Immature natural killer cell (primary cell): ENCODE measurements at regions not wholly inside any gene's neighbourhood (a gene's known extent, or its start where the extent isn't known, plus 50 kb on each side); places are given as distances from the start of the nearest gene placed in this dataset.
"Not testable (repeated sequence)": the region's sequence is repeated elsewhere in the genome, so short reads cannot be mapped to it uniquely, and the experiment has no call there.

Experiments
- DNase-seq, 3 donors: peaks; one replicate each; pipeline ENCODE4 v3.0.0; 2022; ENCODE audit warnings: mixed read lengths in 1 of 3
- H3K27ac Mint-ChIP-seq, 6 donors: one replicate each; pipeline ENCODE4 v1.8.0; 2020; ENCODE audit warnings: mixed read lengths in 6 of 6, mild to moderate bottlenecking in 5 of 6, inconsistent platforms in 4 of 6, moderate library complexity in 3 of 6
- H3K27me3 Mint-ChIP-seq, 3 donors: one replicate each; pipeline ENCODE4 v1.8.0; 2020 to 2021; ENCODE audit warnings: low read depth in 3 of 3, mild to moderate bottlenecking in 3 of 3, mixed read lengths in 3 of 3, moderate library complexity in 3 of 3, inconsistent platforms in 1 of 3
- H3K36me3 Mint-ChIP-seq, 3 donors: one replicate each; pipeline ENCODE4 v1.8.0; 2020; ENCODE audit warnings: mixed read lengths in 3 of 3, inconsistent platforms in 2 of 3, mild to moderate bottlenecking in 2 of 3
- H3K4me1 Mint-ChIP-seq, 2 donors: one replicate each; pipeline ENCODE4 v1.8.0; 2020; ENCODE audit warnings: inconsistent platforms in 2 of 2, mild to moderate bottlenecking in 2 of 2, mixed read lengths in 2 of 2, moderate library complexity in 1 of 2
- H3K4me3 Mint-ChIP-seq, 5 donors: one replicate each; pipeline ENCODE4 v1.8.0; 2020; ENCODE audit warnings: mild to moderate bottlenecking in 5 of 5, mixed read lengths in 5 of 5, inconsistent platforms in 3 of 5, moderate library complexity in 3 of 5
- H3K9me3 Mint-ChIP-seq, 6 donors: one replicate each; pipeline ENCODE4 v1.8.0; 2020; ENCODE audit warnings: mild to moderate bottlenecking in 6 of 6, mixed read lengths in 6 of 6, inconsistent platforms in 4 of 6, moderate library complexity in 3 of 6

- H3K27me3 Mint-ChIP-seq, result peaks cover 0 to 4% (median 2%) of the 10 kb centered on the region in 3 donors
- H3K9me3 Mint-ChIP-seq, result peaks cover 0 to 12% (median 4%) of the 10 kb centered on the region in 6 donors
- H3K4me1 Mint-ChIP-seq, result no peaks in the 10 kb centered on the region
- no peak overlapping the region for H3K27ac Mint-ChIP-seq
- H3K4me3 Mint-ChIP-seq, result no peak overlapping the region
- DNase-seq, result no peak
- H3K36me3 Mint-ChIP-seq, result no peaks in the 10 kb centered on the region
These were observed 298.4 kb downstream of the INHBA start for GRCh38 chr7:41404375-41405074.

- Mint-ChIP-seq H3K27me3 (peaks cover 0 to 4% (median 2%) of the 10 kb centered on the region in 3 donors), H3K4me3 (no peak overlapping the region), H3K9me3 (peaks cover 2 to 17% (median 7%) of the 10 kb centered on the region in 6 donors), H3K4me1 (no peaks in the 10 kb centered on the region), H3K27ac (no peak overlapping the region), H3K36me3 (peaks cover 0 to 3% (median 0%) of the 10 kb centered on the region in 3 donors)
- DNase-seq, result no peak
These were observed 299.6 kb downstream of the INHBA start for GRCh38 chr7:41403291-41403690.

- peaks cover 0 to 6% (median 0%) of the 10 kb centered on the region in 3 donors for H3K36me3 Mint-ChIP-seq
- H3K27me3 Mint-ChIP-seq, result peaks cover 0 to 5% (median 2%) of the 10 kb centered on the region in 3 donors
- no peaks in the 10 kb centered on the region for H3K4me1 Mint-ChIP-seq
- DNase-seq, result no peak
- no peak overlapping the region for H3K27ac Mint-ChIP-seq
- peaks cover 7 to 20% (median 10%) of the 10 kb centered on the region in 6 donors for H3K9me3 Mint-ChIP-seq
- H3K4me3 Mint-ChIP-seq, result no peak overlapping the region
These were observed 301.1 kb downstream of the INHBA start for GRCh38 chr7:41401833-41402232.

GRCh38 chr7:41399171-41399570, 303.7 kb downstream of the INHBA start:
- no peak for DNase-seq
- H3K9me3 Mint-ChIP-seq, result peaks cover 4 to 25% (median 12%) of the 10 kb centered on the region in 6 donors
- no peak overlapping the region for H3K27ac Mint-ChIP-seq
- peaks cover 0 to 5% (median 0%) of the 10 kb centered on the region in 3 donors for H3K27me3 Mint-ChIP-seq
- no peak overlapping the region for H3K4me3 Mint-ChIP-seq
- no peaks in the 10 kb centered on the region for H3K4me1 Mint-ChIP-seq
- H3K36me3 Mint-ChIP-seq, result peaks cover 0 to 6% (median 0%) of the 10 kb centered on the region in 3 donors

GRCh38 chr7:41391818-41392217, 311.1 kb downstream of the INHBA start:
- no peaks in the 10 kb centered on the region for H3K36me3 Mint-ChIP-seq
- DNase-seq, result no peak
- H3K27me3 Mint-ChIP-seq, result no peaks in the 10 kb centered on the region
- no peaks in the 10 kb centered on the region for H3K4me1 Mint-ChIP-seq
- no peak overlapping the region for H3K27ac Mint-ChIP-seq
- H3K4me3 Mint-ChIP-seq, result no peak overlapping the region
- H3K9me3 Mint-ChIP-seq, result peaks cover 2 to 18% (median 8%) of the 10 kb centered on the region in 6 donors

- peaks cover 1 to 19% (median 6%) of the 10 kb centered on the region in 6 donors for H3K9me3 Mint-ChIP-seq
- H3K27me3 Mint-ChIP-seq, H3K27ac Mint-ChIP-seq, H3K4me1 Mint-ChIP-seq, H3K4me3 Mint-ChIP-seq, DNase-seq, H3K36me3 Mint-ChIP-seq: not testable (repeated sequence)
These were observed 314.0 kb downstream of the INHBA start for GRCh38 chr7:41388933-41389332.

- Mint-ChIP-seq H3K27me3 (peaks cover 0 to 2% (median 0%) of the 10 kb centered on the region in 3 donors), H3K4me3 (no peak overlapping the region), H3K9me3 (peaks cover 1 to 18% (median 6%) of the 10 kb centered on the region in 6 donors), H3K27ac (no peak overlapping the region), H3K36me3 (no peaks in the 10 kb centered on the region), H3K4me1 (no peaks in the 10 kb centered on the region)
- no peak for DNase-seq
These were observed 316.9 kb downstream of the INHBA start for GRCh38 chr7:41385996-41386395.

- Mint-ChIP-seq H3K4me1 (no peaks in the 10 kb centered on the region), H3K27me3 (peaks cover 0 to 2% (median 0%) of the 10 kb centered on the region in 3 donors), H3K4me3 (no peak overlapping the region), H3K9me3 (peaks cover 1 to 23% (median 5%) of the 10 kb centered on the region in 6 donors), H3K36me3 (no peaks in the 10 kb centered on the region), H3K27ac (no peak overlapping the region)
- DNase-seq, result no peak
These were observed 318.5 kb downstream of the INHBA start for GRCh38 chr7:41384418-41384817.

GRCh38 chr7:41383596-41383995, 319.3 kb downstream of the INHBA start:
- Mint-ChIP-seq H3K27me3 (peaks cover 0 to 2% (median 0%) of the 10 kb centered on the region in 3 donors), H3K4me3 (no peak overlapping the region), H3K4me1 (no peaks in the 10 kb centered on the region), H3K27ac (no peak overlapping the region), H3K9me3 (peaks cover 1 to 23% (median 5%) of the 10 kb centered on the region in 6 donors), H3K36me3 (no peaks in the 10 kb centered on the region)
- DNase-seq, result no peak

- Mint-ChIP-seq H3K27ac (no peak overlapping the region), H3K27me3 (peaks cover 0 to 3% (median 0%) of the 10 kb centered on the region in 3 donors), H3K4me3 (no peak overlapping the region), H3K9me3 (peaks cover 0 to 12% (median 3%) of the 10 kb centered on the region in 6 donors), H3K4me1 (no peaks in the 10 kb centered on the region), H3K36me3 (no peaks in the 10 kb centered on the region)
- DNase-seq, result no peak
These were observed 324.7 kb downstream of the INHBA start for GRCh38 chr7:41378156-41378555.

GRCh38 chr7:41375582-41375981, 327.3 kb downstream of the INHBA start:
- peaks cover 0 to 1% (median 0%) of the 10 kb centered on the region in 3 donors for H3K27me3 Mint-ChIP-seq

GRCh38 chr7:41374150-41374848, 328.6 kb downstream of the INHBA start:
- H3K9me3 Mint-ChIP-seq, result peaks cover 0 to 13% (median 4%) of the 10 kb centered on the region in 6 donors
- H3K27me3 Mint-ChIP-seq, result peaks cover 0 to 1% (median 0%) of the 10 kb centered on the region in 3 donors
- H3K27ac Mint-ChIP-seq, result no peak overlapping the region
- H3K4me3 Mint-ChIP-seq, result no peak overlapping the region
- no peak for DNase-seq
- no peaks in the 10 kb centered on the region for H3K4me1 Mint-ChIP-seq
- no peaks in the 10 kb centered on the region for H3K36me3 Mint-ChIP-seq

More at GRCh38 chr7:41375582-41375981, 327.3 kb downstream of the INHBA start:
- H3K4me1 Mint-ChIP-seq, result no peaks in the 10 kb centered on the region
- peaks cover 0 to 18% (median 4%) of the 10 kb centered on the region in 6 donors for H3K9me3 Mint-ChIP-seq
- no peaks in the 10 kb centered on the region for H3K36me3 Mint-ChIP-seq
- no peak for DNase-seq
- H3K27ac Mint-ChIP-seq, result no peak overlapping the region
- H3K4me3 Mint-ChIP-seq, result no peak overlapping the region

- Mint-ChIP-seq H3K36me3 (peaks cover 0 to 6% (median 0%) of the 10 kb centered on the region in 3 donors), H3K9me3 (peaks cover 6 to 30% (median 13%) of the 10 kb centered on the region in 6 donors)
These were observed 334.7 kb downstream of the INHBA start for GRCh38 chr7:41367967-41368882.

More at GRCh38 chr7:41367967-41368882, 334.7 kb downstream of the INHBA start:
- H3K27me3 Mint-ChIP-seq, result no peaks in the 10 kb centered on the region
- DNase-seq, result no peak
- H3K4me3 Mint-ChIP-seq, result no peak overlapping the region
- H3K4me1 Mint-ChIP-seq, result no peaks in the 10 kb centered on the region
- H3K27ac Mint-ChIP-seq, result no peak overlapping the region
